K562 (cell line): ENCODE measurements at regions not wholly inside any gene's neighbourhood (a gene's known extent, or its start where the extent isn't known, plus 50 kb on each side); places are given as distances from the start of the nearest gene placed in this dataset.

Experiments used
- ATAC-seq: fragments of 200-7000 bp; cut with Tn5 transposase; 3 replicates; pipeline ENCODE4 v1.9.1; 2020; ENCODE audit warnings: moderate library complexity
- BruUV-seq: library from RNA; stranded (reverse); fragments of 400-500 nt; replicated peaks from 2 replicates; lab custom pipeline; 2021; lab: Mats Ljungman, UMichigan
- CTCF ChIA-PET: fragments of 300-600 bp; formaldehyde crosslinking; extraction: SDS; loops from one replicate; lab custom pipeline; 2021; ENCODE audit warnings: low intra/inter-chr PET ratio; lab: Yijun Ruan, JAX
- POLR2A ChIA-PET: fragments of 300-600, 350-650 bp; sonication (Branson Sonifier 250); formaldehyde crosslinking; extraction: SDS; loops from one replicate; lab custom pipeline; 2021; ENCODE audit warnings: antibody characterized with exemption, inconsistent platforms; lab: Yijun Ruan, JAX
- DNase-seq, 4 experiments: peaks; one replicate each; pipeline versions ENCODE4 v3.0.0 to v3.0.0-alpha.2; 2011 to 2018; ENCODE audit warnings: low spot score in 3 of 4, mixed read lengths in 3 of 4; ENCODE audit errors: extremely low read depth in 1 of 4
- FAIRE-seq: peaks from 2 replicates; lab custom pipeline; 2011; peaks lifted over from hg19 to GRCh38; lab: Jason Lieb, UNC
- H2AFZ ChIP-seq: 2 replicates; pipeline ENCODE4 v1.6.0; 2011; ENCODE audit warnings: low read depth, low read length, control low read depth, inconsistent platforms
- H3K27ac ChIP-seq: fragments of 200-600 bp; 3 replicates; pipeline ENCODE4 v1.8.0; 2011; ENCODE audit warnings: low read depth, mild to moderate bottlenecking, control low read depth, inconsistent platforms, low read length, moderate library complexity, mixed read lengths; ENCODE audit errors: extremely low read depth
- H3K27me3 ChIP-seq, 2 experiments: fragments of 300-600 bp in 1 of 2; 2 replicates in 1 of 2; 3 replicates in 1 of 2; pipeline versions ENCODE4 v1.6.0 to v1.8.0; 2011; ENCODE audit warnings: inconsistent platforms in 2 of 2, low read length in 2 of 2, mild to moderate bottlenecking in 1 of 2, mixed read lengths in 1 of 2, moderate library complexity in 1 of 2; ENCODE audit not compliant: control insufficient read depth in 2 of 2, insufficient read depth in 2 of 2
- H3K36me3 ChIP-seq: fragments of 300-600 bp; 3 replicates; pipeline ENCODE4 v1.8.0; 2011; ENCODE audit warnings: mild to moderate bottlenecking, low read length, inconsistent platforms; ENCODE audit not compliant: control insufficient read depth, insufficient read depth
- H3K4me1 ChIP-seq, 2 experiments: fragments of 200-600 bp in 1 of 2; replicated peaks in 1 of 2; 2 replicates in 1 of 2; 3 replicates in 1 of 2; pipeline versions ENCODE4 v1.5.1 to v1.8.0; 2011; ENCODE audit warnings: inconsistent platforms in 2 of 2, low read length in 2 of 2, mild to moderate bottlenecking in 1 of 2, mixed read lengths in 1 of 2, moderate library complexity in 1 of 2; ENCODE audit not compliant: control insufficient read depth in 2 of 2, insufficient read depth in 2 of 2
- H3K4me2 ChIP-seq: 2 replicates; pipeline ENCODE4 v1.6.1; 2011; ENCODE audit warnings: low read length, control low read depth, inconsistent platforms, mixed read lengths; ENCODE audit not compliant: insufficient read depth
- H3K4me3 ChIP-seq: fragments of 200-600 bp; sonication (generic), shearing (Covaris generic); 2 replicates; pipeline ENCODE4 v1.5.1; 2016; ENCODE audit warnings: control low read depth, inconsistent platforms
- H3K79me2 ChIP-seq: fragments of 200-600 bp; 3 replicates; pipeline ENCODE4 v1.8.0; 2011; ENCODE audit warnings: low read length, inconsistent platforms; ENCODE audit not compliant: control insufficient read depth, insufficient read depth
- H3K9ac ChIP-seq, 2 experiments: 2 replicates each; pipeline versions ENCODE4 v1.6.0 to v1.6.1; 2011; ENCODE audit warnings: low read depth in 2 of 2, low read length in 2 of 2, control low read depth in 1 of 2, inconsistent platforms in 1 of 2, mild to moderate bottlenecking in 1 of 2, mixed read lengths in 1 of 2; ENCODE audit not compliant: insufficient read depth in 1 of 2
- H3K9me1 ChIP-seq: one replicate; pipeline ENCODE4 v1.6.0; 2011; ENCODE audit warnings: inconsistent platforms, mild to moderate bottlenecking, low read length, moderate library complexity; ENCODE audit not compliant: control insufficient read depth, insufficient read depth
- H3K9me3 ChIP-seq: replicated peaks from 2 replicates; pipeline ENCODE4 v1.5.1; 2011; ENCODE audit warnings: low read depth, low read length, inconsistent platforms; ENCODE audit not compliant: control insufficient read depth, insufficient read depth
- H4K20me1 ChIP-seq: replicated peaks from 2 replicates; pipeline ENCODE4 v1.6.1; 2011; ENCODE audit warnings: low read length, inconsistent platforms, mixed read lengths; ENCODE audit not compliant: control insufficient read depth, insufficient read depth
- ELF4 ChIP-seq: fragments of 450-650 bp; formaldehyde crosslinking; IDR thresholded peaks from 2 replicates; pipeline ENCODE4 v1.4.0; 2022; ENCODE audit warnings: missing genetic modification characterization
- HDAC2 ChIP-seq: fragments of 450-650 bp; IDR thresholded peaks from 2 replicates; pipeline ENCODE4 v1.6.1; 2016; ENCODE audit warnings: mild to moderate bottlenecking
- HNRNPLL ChIP-seq: fragments of 200-400 bp; formaldehyde crosslinking; IDR thresholded peaks from 2 replicates; pipeline ENCODE4 v1.6.1; 2017; ENCODE audit warnings: low read length, low read depth, mild to moderate bottlenecking; ENCODE audit not compliant: poor library complexity, severe bottlenecking
- MEF2A ChIP-seq: IDR thresholded peaks from 2 replicates; pipeline ENCODE4 v1.6.1; 2011; ENCODE audit warnings: low read depth, mild to moderate bottlenecking, low read length, moderate library complexity; ENCODE audit not compliant: control insufficient read depth
- NCOA6 ChIP-seq: fragments of 450-650 bp; IDR thresholded peaks from 2 replicates; pipeline ENCODE4 v1.6.1; 2017; ENCODE audit warnings: mild to moderate bottlenecking
- PTTG1 ChIP-seq: fragments of 450-650 bp; IDR thresholded peaks from 2 replicates; pipeline ENCODE4 v1.6.1; 2016; ENCODE audit warnings: low read depth, mild to moderate bottlenecking, missing genetic modification characterization, missing compliant biosample characterization
- SMARCA4 ChIP-seq: fragments of 450-650 bp; IDR thresholded peaks from 2 replicates; pipeline ENCODE4 v1.6.1; 2016
- TCF15 ChIP-seq: fragments of 250-450 bp; sonication (Bioruptor Pico); IDR thresholded peaks from 2 replicates; pipeline ENCODE4 v1.8.0; 2022; ENCODE audit warnings: moderate library complexity, mild to moderate bottlenecking, inconsistent platforms
- ZEB2 ChIP-seq: fragments of 450-650 bp; IDR thresholded peaks from 2 replicates; pipeline ENCODE4 v1.6.1; 2016
- ZFX ChIP-seq: sonication (generic); formaldehyde crosslinking; IDR thresholded peaks from 2 replicates; pipeline ENCODE4 v1.8.0; 2022; ENCODE audit warnings: mild to moderate bottlenecking, missing genetic modification reagents, moderate library complexity
- ZNF124 ChIP-seq: sonication (generic); formaldehyde crosslinking; IDR thresholded peaks from 2 replicates; pipeline ENCODE4 v1.8.1; 2022; ENCODE audit warnings: missing genetic modification reagents
- ZNF197 ChIP-seq: fragments of 200-800 bp; sonication (Bioruptor generic); IDR thresholded peaks from 2 replicates; pipeline ENCODE4 v1.6.1; 2016; ENCODE audit warnings: low read depth, missing genetic modification characterization, missing compliant biosample characterization
- ZNF347 ChIP-seq: fragments of 450-650 bp; formaldehyde crosslinking; IDR thresholded peaks from 2 replicates; pipeline ENCODE4 v1.4.0; 2020; ENCODE audit warnings: low read depth, mild to moderate bottlenecking, moderate library complexity
- WGBS: fragments of 100-300 bp; shearing (Covaris generic); methylation state at CpG from one replicate; pipeline ENCODE4 v1.1.6; 2016; ENCODE audit warnings: low coverage, mixed read lengths; ENCODE audit not compliant: insufficient coverage; ENCODE audit errors: missing lambda C conversion rate; 5-methylcytosine and 5-hydroxymethylcytosine counted together
- in situ Hi-C: fragments of 300-500 bp; cut with MboI; formaldehyde crosslinking; loops from 4 replicates; pipeline ENCODE4 v1.15.0; 2018; ENCODE audit warnings: inconsistent platforms, mixed read lengths
- intact Hi-C: fragments of 100-400 bp; cut with micrococcal nuclease; formaldehyde crosslinking; loops from 2 replicates; pipeline ENCODE4 v1.14.2; 2022
- TF ChIP-seq, protein P1 (sequence below): sonication (generic); formaldehyde crosslinking; IDR thresholded peaks from 2 replicates; pipeline ENCODE4 v1.9.0; 2022; ENCODE audit warnings: mild to moderate bottlenecking, missing genetic modification reagents
- TF ChIP-seq, protein P2 (sequence below), 3 experiments: fragments of 200-800 bp in 1 of 3; fragments of 250-450 bp in 1 of 3; fragments of 450-650 bp in 1 of 3; sonication (Bioruptor Pico) in 1 of 3; sonication (Bioruptor generic) in 1 of 3; formaldehyde crosslinking in 1 of 3; IDR thresholded peaks; 2 replicates each; pipeline versions ENCODE4 v1.6.1 to v1.8.0; 2016 to 2022; ENCODE audit warnings: mild to moderate bottlenecking in 2 of 3, missing genetic modification characterization in 2 of 3, missing compliant biosample characterization in 1 of 3, moderate library complexity in 1 of 3
- TF ChIP-seq, protein P3 (sequence below): fragments of 450-650 bp; IDR thresholded peaks from 2 replicates; pipeline ENCODE4 v1.6.1; 2016; ENCODE audit warnings: antibody characterized with exemption

DNA sequence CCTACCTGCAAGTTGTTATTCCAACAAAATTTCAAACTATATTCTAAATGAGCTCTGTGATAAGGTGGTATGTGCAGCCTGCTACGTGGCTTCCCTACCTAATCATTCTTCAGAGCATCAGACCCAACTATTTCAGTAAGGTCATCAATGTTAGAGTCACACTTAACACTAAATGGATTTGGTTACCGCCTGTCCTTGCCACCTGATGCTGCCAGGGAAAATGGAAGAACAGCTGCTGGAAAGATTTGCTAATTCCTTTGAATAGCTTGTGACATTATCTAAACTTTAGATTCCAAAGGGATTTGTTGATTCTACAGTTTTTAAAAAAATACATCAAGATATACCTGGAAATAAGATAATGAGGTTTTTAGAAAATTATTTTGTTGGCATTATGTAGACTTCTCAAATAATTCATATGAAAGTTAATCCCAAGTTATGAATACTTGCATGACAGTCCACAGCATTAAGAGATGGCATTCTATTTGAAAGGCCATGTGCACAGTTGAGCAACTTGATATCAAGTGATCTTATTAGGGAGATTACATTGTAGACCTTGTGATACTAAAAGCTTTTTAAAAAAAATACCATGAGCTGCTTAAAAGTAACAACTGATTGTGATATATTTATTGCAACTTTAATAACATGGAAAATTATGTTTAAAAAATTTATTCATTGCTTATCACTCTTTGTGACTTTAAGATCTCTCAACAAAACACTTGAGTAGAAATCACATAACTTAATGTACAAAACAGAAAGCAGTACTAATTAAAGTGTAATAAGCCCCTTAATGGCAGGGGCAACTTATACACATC is 98.3 kb upstream of the UGP2 start:
- no peak overlapping the region for H3K4me3 ChIP-seq
- H4K20me1 ChIP-seq = no peaks in the 10 kb centered on the region
- H3K4me2 ChIP-seq = no peak overlapping the region
- ChIA-PET CTCF (no interaction called here), POLR2A (interaction anchor here (0.7 to 1.0 kb wide), 2 partner anchors 9 to 921 kb away, joined by 3 read pairs; no protein-coding TSS in a partner anchor)
- no peaks in the 10 kb centered on the region for H3K9me1 ChIP-seq
- FAIRE-seq (no peak), ATAC-seq (no peak), DNase-seq (no peak)
- BruUV-seq = no TSS peak
- intact Hi-C loops (no loop called here), in situ Hi-C loops (no loop called here)
- H3K9me3 ChIP-seq = no peaks in the 10 kb centered on the region; the same call in 1 of the 2 replicates
- no peak overlapping the region for H2AFZ ChIP-seq
- no peak overlapping the region for H3K27ac ChIP-seq
- no peaks in the 10 kb centered on the region for H3K36me3 ChIP-seq
- 4% methylated on average over 2 of the region's 2 CpGs for WGBS
- no peak overlapping the region for H3K9ac ChIP-seq
- H3K27me3 ChIP-seq = no peaks in the 10 kb centered on the region
- no peaks in the 10 kb centered on the region for H3K4me1 ChIP-seq
- H3K79me2 ChIP-seq = no peaks in the 10 kb centered on the region
- no peak for TF ChIP-seq SMARCA4
- TF ChIP-seq, protein P1, sequence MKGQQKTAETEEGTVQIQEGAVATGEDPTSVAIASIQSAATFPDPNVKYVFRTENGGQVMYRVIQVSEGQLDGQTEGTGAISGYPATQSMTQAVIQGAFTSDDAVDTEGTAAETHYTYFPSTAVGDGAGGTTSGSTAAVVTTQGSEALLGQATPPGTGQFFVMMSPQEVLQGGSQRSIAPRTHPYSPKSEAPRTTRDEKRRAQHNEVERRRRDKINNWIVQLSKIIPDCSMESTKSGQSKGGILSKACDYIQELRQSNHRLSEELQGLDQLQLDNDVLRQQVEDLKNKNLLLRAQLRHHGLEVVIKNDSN (CRISPR knock-in tag) = no peak
- TF ChIP-seq ZNF197 (CRISPR knock-in tag) = no peak
- TF ChIP-seq ELF4 = no peak
- no peak for TF ChIP-seq ZNF347 (CRISPR knock-in tag)
- TF ChIP-seq HDAC2 = no peak
- no peak for TF ChIP-seq PTTG1 (tag)
- TF ChIP-seq, protein P2, sequence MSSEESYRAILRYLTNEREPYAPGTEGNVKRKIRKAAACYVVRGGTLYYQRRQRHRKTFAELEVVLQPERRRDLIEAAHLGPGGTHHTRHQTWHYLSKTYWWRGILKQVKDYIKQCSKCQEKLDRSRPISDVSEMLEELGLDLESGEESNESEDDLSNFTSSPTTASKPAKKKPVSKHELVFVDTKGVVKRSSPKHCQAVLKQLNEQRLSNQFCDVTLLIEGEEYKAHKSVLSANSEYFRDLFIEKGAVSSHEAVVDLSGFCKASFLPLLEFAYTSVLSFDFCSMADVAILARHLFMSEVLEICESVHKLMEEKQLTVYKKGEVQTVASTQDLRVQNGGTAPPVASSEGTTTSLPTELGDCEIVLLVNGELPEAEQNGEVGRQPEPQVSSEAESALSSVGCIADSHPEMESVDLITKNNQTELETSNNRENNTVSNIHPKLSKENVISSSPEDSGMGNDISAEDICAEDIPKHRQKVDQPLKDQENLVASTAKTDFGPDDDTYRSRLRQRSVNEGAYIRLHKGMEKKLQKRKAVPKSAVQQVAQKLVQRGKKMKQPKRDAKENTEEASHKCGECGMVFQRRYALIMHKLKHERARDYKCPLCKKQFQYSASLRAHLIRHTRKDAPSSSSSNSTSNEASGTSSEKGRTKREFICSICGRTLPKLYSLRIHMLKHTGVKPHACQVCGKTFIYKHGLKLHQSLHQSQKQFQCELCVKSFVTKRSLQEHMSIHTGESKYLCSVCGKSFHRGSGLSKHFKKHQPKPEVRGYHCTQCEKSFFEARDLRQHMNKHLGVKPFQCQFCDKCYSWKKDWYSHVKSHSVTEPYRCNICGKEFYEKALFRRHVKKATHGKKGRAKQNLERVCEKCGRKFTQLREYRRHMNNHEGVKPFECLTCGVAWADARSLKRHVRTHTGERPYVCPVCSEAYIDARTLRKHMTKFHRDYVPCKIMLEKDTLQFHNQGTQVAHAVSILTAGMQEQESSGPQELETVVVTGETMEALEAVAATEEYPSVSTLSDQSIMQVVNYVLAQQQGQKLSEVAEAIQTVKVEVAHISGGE (CRISPR knock-in tag; IDR thresholded peaks at IDR 0.05) = no peak
- no peak for TF ChIP-seq HNRNPLL
- TF ChIP-seq MEF2A = no peak
- TF ChIP-seq TCF15 (CRISPR knock-in tag) = no peak
- TF ChIP-seq NCOA6 = no peak
- TF ChIP-seq ZEB2 = no peak
- no peak for TF ChIP-seq ZFX (CRISPR knock-in tag)
- TF ChIP-seq, protein P3, sequence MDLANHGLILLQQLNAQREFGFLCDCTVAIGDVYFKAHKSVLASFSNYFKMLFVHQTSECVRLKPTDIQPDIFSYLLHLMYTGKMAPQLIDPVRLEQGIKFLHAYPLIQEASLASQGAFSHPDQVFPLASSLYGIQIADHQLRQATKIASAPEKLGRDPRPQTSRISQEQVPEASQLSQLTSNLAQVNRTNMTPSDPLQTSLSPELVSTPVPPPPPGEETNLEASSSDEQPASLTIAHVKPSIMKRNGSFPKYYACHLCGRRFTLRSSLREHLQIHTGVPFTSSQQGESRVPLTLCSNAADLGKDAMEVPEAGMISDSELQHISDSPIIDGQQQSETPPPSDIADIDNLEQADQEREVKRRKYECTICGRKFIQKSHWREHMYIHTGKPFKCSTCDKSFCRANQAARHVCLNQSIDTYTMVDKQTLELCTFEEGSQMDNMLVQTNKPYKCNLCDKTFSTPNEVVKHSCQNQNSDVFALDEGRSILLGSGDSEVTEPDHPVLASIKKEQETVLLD = no peak
- no peak for TF ChIP-seq ZNF124 (CRISPR knock-in tag)
